NOMO-1 treated with dmso at 0.1 percent for 144 hours (cell line): ENCODE measurements at regions not wholly inside any gene's neighbourhood (a gene's known extent, or its start where the extent isn't known, plus 50 kb on each side); places are given as distances from the start of the nearest gene placed in this dataset.
"Not testable (repeated sequence)": the region's sequence is repeated elsewhere in the genome, so short reads cannot be mapped to it uniquely, and the experiment has no call there.

Experiments
- DNase-seq: peaks from one replicate; lab custom pipeline; 2025; ENCODE audit not compliant: unreplicated experiment; lab: John Stamatoyannopoulos, UW

DNA sequence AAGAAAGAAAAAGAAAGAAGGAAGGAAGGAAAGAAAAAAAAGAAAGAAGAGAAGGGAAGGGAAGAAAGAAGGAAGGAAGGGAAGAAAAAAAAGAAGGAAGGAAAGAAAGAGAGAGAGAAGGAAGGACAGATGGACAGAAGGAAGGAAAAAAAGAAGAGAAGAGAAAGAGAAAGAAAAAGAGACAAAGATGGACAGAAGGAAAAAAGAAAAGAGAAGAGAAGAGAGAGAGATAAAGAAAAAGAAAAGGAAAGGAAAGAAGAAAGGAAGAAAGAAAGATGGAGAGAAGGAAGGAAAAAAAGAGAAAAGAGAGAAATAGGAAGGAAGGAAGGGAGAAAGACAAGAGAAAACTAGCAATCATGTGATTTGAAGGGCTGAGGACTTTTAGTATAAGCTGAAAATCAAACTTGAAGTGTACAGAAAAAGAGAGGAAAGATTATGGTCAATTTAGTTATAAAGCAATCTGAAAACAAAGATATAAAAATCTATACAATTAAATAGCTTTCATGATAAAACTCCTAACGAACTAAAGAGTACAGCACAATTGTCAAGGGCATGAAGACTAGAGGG, 115.3 kb downstream of the LTN1 start:
- DNase-seq: no peak

DNA sequence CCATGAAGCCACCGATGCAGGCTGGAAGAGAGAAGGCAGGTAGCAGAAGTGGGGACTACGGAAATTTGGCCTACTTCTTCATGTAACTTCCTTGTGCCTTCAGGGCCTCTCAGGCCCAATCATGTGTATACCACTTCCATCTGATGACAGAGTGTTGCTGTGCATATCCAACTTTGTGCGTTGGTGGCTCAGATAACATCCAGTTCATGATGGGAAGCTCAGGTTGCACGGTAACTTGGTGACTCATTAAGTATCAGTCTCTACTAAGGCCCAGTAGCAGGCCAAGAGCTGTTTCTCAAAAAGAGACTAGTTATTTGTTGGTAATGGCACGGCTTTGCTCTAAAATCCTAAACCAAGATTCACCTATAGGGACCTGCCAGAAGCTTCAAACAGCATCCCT, 117.6 kb downstream of the LTN1 start:
- no peak for DNase-seq

DNA sequence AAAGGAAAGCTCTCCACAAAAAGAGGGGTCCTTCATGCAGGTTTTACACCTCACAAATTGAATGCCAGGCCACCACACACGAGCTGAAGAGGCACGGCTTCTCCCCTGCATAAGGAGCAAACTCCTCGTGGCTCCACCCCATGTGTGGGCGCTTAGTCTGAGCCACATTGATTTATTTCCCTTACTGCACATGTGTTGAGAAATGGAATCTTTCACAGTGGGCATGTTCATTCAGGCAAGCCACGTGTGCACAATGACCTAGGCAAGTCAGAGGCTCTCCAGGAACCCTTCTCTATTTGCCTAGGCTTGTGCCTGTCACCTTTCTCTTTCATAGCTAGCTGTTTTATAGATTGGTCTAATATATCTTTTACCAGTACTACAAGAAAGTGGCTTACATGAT, 120.5 kb downstream of the LTN1 start:
- DNase-seq: no peak

DNA sequence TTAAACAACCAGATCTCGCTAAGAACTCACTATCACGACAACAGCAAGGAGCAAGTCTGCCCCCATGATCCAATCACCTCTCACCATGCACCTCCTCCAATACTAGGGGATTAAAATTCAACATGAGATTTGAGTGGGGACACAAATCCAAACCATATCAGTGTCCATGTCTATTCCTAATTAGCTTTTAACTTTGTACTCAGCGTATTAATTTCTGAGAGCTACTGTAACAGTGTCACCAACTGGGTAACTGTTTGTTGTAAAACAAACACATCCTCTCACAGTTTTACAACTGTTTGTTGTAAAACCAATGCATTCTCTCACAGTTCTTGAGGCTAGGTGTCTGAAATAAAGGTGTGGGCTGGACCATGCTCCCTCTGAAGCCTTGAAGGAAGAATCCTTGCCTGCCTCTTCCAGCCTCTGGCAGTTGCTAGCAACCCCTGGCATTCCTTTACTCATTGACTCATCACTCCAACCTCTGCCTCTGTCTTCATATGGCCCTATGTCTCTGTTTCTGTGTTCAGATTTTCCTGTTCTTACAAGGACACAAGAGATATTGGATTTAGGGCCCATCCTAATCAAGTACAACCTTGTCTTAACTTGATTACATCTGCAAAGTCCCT, 121.2 kb downstream of the LTN1 start:
- no peak for DNase-seq

DNA sequence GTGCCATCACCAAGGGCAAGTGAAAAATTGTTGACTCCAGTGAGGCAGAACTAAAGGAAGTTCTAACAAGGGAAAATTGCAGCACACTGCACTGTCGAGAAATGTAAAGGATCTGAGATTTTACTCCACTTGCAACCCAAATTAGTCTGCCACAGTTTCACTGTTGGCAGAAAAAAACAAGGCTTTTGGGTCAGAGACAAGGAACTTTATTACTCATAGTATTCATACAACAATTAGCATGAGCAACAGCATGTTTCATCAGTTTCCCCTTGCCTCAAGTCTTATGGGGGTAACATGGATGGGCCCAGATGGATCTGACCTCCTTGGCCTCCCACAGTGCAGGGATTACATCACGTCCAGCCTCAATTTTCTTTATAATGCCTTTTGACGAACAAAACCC, 125.3 kb downstream of the LTN1 start:
- no peak for DNase-seq

DNA sequence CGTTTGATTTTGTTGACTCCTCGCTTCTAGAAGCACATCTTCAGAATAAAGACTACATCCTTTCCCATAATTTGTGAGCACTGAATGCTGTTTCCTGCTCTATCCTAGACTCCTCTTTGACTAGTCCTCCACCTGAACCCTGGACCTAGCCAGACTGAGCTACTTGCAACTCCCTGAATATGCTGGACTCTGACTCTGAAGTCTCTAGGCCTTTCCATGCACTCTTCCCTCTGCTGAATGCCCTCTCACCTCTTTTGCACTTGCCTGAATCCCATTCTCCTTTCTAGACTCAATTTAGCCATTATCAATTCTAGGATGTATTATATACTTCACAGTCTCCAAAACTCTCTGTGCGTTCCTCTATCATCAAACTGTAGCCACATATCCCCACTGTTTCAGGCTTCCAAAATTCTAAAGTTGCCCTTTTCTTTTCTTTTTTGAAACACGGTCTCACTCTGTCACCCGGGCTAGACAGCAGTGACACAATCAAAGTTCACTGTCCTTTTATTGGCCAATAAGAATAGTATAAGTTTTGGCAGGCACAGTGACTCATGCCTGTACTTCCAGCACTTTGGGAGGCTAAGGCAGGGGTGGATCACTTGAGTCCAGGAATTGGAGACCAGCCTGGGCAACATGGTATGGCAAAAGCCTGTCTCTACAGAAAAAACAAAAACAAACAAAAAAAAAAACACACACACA, 127.0 kb downstream of the LTN1 start:
- DNase-seq: no peak

DNA sequence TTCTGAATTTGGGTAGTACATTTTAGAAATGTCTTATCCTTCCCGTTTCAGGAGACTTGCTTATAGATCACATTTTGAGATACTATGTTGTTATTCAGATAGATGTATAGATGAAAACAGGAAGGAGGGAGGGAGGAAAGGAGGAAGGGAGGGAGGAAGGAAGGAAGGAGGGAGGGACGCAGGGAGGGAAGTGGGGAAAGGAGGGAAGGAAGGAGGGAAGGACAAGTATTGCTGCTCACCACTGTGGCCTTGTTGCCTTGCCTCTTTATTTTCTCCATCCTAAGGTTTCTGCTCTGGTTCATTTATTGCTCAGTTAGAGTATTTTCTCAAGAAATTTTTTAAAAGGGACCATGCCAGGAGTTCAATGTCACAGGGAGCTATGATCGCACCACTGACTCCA, 134.3 kb downstream of the LTN1 start:
- DNase-seq: no peak

DNA sequence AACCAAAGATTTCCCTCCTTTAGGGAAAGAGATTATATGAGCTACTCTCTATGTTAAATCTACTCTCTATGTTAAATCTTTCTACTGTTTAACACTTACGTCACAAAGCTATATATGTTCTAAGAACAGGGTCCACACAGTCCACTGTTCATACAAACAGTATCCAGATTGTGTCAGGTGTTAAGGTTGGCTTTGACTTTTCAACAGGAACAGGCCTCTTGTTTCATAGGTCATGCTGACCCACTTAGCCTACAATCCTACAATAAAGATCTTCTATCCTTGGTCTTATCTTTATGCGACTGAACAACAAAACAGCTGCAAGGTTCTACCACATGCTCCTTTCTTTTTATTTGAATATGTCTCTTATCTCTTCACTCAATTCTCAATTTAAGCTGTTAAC, 134.9 kb downstream of the LTN1 start:
- DNase-seq: no peak

DNA sequence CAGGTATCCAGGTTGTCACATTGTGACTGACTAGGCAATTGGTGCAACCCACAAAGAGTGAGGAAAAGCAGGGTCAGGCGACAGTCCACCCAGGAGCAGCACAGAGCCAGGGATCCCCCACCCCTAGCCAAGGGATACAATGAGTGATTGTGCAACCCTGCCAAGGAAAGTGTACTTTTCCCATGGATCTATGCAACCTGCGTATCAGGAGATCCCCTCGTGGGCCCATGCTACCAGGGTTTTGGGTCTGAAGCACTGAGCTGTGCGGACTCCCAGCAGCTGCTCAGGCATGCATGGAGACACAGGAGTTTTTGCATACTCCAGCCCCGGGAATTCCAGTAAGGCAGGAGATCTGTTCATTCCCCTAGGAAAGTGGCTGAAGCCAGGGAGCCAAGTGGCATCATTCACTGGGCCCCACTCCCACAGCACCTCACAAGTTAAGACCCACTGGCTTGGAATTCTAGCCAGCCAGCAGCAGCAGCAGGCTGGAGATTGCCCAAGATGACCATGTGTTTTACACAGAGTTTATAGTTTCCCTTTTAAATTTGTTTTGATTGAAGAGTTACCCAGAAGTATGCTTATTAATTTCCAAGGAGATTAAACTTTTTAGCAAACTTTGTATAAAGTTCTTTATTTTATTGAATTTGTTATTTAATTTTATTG, 136.0 kb downstream of the LTN1 start:
- no peak for DNase-seq

DNA sequence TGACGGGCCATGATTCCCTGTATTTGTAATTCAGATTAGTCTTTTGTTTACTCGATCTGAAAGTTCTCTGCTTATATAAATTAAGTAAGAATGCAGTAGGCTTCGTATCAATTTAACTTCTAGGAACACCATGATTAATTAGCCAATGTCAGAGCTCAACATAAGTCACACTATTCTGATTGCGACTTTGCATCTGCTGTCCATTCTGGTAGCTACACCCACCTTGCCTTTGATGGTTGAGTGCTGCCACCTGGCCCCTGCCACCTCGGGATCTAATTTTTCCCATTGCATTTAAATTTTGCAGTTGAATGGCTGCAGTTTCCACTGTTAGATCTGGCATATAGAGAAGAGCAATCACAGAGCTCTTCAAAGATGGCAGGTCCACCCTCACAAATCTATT, 140.0 kb downstream of the LTN1 start:
- DNase-seq: no peak

DNA sequence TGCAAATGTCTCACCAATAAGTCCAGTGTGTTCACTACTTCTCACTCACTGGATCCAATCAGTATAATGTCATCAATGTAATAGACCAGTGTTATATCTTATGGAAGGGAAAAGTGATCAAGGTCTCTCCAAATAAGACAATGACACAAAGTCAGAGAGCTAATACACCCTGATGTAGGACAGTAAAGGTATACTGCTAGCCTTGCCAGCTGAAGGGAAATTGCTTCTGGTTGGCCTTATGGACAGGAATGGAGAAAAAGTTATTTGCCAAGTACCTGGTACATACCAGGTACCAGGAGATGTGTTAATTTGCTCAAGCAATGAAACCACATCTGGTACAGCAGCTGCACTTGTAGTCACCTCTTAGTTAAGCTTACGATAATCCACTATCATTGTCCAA, 141.0 kb downstream of the LTN1 start:
- DNase-seq: no peak

DNA sequence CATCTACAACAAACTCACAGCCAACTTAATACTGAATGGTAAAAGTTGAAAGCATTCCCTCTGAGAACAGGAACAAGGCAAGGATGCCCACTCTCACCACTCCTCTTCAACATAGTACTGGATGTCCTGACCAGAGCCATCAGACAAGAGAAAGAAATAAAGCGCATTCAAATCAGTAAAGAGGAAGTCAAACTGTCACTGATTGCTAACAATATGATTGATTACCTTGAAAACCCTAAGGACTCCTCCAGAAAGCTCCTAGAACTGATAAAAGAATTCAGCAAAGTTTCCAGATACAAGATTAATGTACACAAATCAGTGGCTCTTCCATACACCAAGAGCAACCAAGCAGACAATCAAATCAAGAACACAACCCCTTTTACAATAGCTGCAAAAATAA, 153.4 kb downstream of the LTN1 start:
- not testable (repeated sequence) for DNase-seq

DNA sequence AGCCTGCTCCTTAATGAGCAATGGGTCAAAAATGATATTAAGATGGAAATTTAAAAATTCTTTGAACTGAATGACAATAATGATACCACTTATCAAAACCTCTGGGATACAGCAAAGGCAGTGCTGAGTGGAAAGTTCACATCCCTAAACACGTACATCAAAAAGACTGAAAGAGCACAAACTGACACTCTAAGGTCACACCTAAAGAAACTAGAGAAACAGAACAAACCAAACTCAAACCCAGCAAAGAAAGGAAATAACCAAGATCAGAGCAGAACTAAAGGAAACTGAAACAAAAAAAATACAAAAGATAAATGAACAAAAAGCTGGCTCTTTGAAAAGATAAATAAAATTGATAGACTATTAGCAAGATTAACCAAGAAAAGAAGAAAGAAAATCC, 155.3 kb downstream of the LTN1 start:
- DNase-seq: not testable (repeated sequence)

DNA sequence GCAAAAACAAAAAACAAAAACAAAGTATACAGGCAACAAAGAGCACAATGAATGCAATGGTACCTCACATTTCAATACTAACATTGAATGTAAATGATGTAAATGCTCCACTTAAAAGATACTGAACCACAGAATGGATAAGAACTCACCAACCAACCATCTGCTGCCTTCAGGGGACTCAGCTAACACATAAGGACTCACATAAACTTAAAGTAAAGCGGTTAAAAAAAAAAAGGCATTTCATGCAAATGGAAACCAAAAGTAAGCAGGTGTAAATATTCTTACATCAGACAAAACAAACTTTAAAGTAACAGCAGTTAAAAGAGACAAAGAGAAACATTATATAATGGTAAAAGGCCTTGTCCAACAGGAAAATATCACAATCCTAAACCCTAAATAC, 156.1 kb downstream of the LTN1 start:
- DNase-seq: not testable (repeated sequence)

DNA sequence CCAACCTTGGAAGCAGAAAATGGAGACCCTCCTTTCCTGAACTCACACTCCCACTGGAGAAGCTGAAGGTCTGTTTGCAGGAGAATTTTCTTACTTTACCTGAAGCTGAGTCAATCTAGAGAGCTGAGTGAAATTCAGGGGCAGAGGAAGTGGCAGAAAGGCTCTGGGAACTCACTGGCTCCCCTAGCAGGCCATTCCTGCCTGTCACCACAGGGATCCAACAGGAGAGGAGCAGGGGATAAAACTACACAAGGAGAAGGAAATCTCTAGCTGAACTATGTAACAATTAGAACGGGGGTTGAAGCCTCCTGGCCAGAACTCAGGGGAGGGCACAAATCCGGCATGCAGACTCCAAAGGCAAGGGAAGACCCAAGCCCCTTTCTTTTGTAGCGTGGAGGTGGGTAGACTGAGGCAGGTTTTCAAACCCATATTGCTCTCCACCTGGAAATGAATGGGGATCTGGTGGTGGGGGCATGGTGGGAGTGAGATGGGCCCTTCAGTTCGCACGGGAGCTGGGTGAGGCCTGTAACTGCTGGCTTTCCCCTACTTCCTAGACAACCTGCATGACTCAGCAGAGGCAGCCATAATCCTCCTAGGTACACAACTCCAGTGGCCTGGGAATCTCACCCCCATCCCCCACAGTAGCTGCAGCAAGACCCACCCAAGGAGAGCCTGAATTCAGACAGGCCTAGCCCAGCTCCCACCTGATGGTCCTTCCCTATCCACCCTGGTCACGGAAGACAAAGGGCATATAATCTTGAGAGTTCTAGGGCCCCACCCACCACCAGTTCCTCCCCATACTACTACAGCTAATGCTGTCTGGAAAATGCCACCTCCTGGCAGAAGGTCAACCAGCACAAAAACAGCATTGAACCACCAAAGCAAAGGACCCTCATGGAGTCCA, 158.1 kb downstream of the LTN1 start:
- DNase-seq: no peak

DNA sequence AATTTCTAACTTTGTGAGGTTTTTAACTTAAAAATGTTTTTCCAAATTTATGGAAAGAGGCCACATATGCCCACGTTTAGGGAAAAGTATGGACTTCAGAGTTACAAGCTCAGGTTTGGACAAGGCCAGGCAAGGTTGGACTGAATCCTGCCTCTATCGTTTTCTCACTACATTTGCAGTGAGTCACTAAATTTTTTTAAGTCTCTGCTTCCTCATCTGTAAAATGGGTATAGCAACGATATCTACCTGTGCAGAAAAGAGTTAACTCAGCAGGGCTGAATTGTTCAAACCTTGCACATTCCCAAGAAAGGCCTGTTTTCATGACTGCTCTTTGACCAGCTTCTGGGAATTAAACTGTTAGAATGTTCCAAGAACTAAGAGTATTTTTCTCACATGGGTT, 159.1 kb downstream of the LTN1 start:
- DNase-seq: no peak

DNA sequence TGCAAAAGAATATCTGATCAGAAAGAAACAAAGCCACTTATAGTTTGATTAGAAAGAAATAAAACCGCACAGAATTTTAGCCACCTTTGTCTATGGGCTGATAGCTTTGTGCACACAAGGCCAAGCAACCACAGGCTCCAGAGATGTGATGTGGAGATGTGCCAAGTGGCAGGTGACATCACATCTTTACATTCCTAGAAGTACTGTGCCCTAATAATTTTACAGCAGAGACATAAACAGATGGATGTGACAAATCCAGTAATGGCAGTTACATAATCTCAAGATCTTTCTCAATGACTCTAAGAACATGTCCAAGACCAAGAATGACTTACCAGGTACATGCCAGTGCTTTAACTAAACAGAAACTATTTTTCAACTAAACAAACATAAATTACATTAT, 159.5 kb downstream of the LTN1 start:
- DNase-seq: no peak

DNA sequence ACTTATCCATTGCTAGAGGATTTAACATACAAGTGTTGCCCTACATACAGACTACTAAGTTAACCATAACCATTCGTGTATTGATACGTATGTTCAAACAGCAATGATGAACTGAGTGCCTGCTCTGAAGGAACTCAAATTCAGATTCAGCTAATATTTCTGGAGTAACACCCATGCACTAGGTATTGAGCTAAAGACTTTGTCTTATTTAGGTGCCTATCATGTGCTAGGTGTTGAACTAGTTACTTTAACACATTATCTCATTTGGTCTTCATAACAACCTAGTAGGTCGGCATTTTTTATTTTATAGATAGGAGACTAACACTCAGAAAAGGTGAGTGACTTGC, 160.0 kb downstream of the LTN1 start:
- DNase-seq: no peak

DNA sequence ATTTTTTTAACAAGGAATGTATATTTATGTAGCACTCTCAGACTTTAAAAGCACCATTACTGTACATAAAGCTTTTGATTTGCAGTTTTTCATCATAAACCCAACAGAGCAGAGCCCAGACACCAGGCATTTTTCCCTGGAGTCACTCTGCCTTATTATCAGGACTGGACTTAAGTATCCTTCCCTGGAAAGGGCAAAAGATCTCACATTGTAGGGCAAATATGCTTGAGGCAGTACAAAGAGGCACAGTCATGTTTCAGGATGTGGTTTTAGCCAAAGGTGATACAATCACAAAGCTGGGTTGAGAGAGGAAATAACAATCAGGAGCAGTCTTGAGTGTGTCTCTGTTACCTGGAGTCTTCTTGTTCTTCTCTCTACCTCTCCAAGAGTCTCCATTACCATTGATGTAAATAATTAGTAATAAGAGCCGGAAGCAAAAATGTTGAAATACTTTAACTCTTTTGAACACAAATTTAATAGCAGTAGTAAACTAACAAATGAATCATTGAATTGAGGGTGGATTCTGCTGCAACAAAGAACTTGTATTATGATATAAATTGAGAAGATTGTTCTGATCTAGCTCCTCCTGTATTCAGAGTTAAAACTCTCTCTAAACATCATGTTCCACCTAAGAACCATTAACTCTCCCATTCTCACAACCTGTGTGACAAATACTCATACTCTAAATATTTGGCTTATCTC, 160.5 kb downstream of the LTN1 start:
- DNase-seq: no peak

DNA sequence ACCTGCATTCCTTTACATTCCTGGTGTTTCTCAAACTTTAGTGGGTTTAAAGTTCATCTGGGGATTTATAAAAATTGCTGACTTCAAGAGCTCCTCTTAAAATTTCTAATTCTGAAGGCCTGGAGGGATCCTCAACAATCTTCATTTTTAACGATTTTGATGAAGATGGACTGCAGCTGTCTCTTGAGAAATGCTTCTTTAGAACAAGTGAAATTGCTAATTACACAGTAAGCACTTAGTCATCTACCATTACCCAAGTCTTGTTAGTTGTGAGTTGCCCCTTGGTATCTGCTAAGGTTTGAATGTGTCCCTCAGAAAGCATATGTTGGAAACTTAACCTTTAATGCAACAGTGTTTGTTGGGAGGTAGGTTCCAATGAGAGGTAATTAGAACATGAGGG, 163.7 kb downstream of the LTN1 start:
- DNase-seq: no peak

DNA sequence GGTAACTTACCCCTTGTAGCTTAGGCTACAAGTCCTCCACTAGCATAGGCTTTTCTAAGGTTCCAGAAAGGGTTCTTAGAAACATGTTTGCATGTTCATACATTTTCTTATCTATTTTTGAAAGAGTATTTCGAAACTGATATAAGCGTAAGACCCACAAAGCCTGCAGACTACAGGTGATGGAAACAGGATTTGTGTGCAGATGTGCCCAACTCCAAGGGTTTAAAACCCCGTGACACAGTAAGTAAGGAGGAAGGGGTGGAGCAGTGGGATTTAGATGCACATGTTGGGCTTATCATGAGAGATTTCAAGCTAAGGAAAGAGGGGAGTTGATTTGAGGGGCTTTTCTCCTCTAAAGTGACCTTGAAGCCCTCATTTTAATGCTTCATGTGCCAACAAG, 164.7 kb downstream of the LTN1 start:
- no peak for DNase-seq
